ENCODE measurements at regions not wholly inside any gene's neighbourhood (a gene's known extent, or its start where the extent isn't known, plus 50 kb on each side); places are given as distances from the start of the nearest gene placed in this dataset.

DNA sequence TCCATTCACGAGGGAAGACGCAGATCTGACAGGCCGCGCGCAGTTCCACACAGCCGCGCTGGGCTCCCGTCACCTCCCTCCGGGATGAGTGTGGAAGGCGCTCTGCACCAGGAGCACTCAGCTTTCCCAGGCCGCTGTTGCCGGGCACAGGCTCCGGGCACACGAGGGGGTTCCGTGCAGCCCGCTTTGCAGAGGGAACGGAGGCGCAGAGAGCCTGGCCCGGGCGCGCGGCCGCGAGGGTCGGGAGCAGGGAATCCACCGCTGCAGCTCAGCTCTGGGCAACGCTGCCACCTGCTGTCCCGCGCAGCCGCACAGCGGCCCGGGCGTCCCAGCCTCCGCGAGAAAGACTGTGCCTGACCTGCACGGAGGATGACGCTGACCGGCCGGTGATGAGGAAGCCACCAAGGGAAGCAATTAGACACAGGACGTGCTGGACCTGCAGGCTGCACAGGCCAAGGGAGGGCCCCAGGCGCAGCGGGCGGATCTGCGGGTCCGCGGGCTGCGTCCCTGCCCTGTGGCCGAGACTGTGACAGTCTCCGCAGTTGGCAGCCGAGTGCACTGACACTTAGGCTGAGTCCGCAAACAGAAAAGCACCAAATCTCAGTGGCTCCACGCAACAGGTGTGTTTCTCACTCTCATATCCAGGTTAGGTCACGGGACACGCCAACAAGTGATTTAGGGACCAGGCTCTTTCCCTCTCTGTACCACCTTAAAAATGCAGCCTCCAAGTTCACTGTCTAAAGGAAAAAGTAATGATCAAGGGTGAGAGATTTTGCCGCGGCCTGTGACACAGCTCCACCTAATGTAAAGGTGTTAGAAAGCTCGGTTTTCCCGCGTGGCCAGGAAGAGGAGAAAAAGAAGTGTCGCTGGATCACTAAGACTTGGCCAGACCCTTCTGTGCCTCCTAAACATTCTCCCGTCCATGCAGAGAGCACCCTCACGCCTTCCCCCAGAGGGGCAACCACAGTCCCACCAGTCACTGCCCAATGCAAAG is 94.5 kb downstream of the SEC61G start:
- FAIRE-seq (no peak), DNase-seq (ENCODE audit: low read depth in 1 of 2, low spot score in 2 of 2) (peak; percentile 64 to 85)
- Histone ChIP-seq H3K23me2 (ENCODE audit: low read depth, low read length) (peaks cover 9% of the 10 kb centered on the region), H3K27me3 (replicated peaks in 1 of 4; ENCODE audit: control insufficient read depth in 3 of 4, extremely low read depth in 1 of 4, insufficient read depth in 3 of 4, low read length in 3 of 4) (peaks cover 0 to 26% (median 18%) of the 10 kb centered on the region in 4 experiments; a peak in 6 of 7 replicates), H2BK20ac (ENCODE audit: low read length) (no peak overlapping the region; the same call in 1 of the 2 replicates), H3K18ac (ENCODE audit: extremely low read depth, low read length) (peak overlapping the region; percentile 63), H3K56ac (replicated peaks; ENCODE audit: insufficient read length, low read depth, low read length) (no peak overlapping the region), H2BK15ac (ENCODE audit: low read length) (no peak overlapping the region), H3K4me2 (ENCODE audit: insufficient read depth in 1 of 2, low read depth in 2 of 2, low read length in 2 of 2) (peak overlapping the region; percentile 67 to 90), H4K20me1 (replicated peaks in 1 of 2; ENCODE audit: control insufficient read depth in 1 of 2, insufficient read depth in 2 of 2, low read length in 2 of 2) (no peaks in the 10 kb centered on the region), H4K91ac (replicated peaks; ENCODE audit: insufficient read length, low read length) (peak overlapping the region; percentile 32), H3K4me1 (replicated peaks in 1 of 4; ENCODE audit: control insufficient read depth in 3 of 4, insufficient read depth in 4 of 4, low read length in 3 of 4) (peaks cover 2 to 15% (median 7%) of the 10 kb centered on the region in 4 experiments), H4K5ac (ENCODE audit: insufficient read length, low read depth, low read length) (no peak overlapping the region), H3K14ac (ENCODE audit: insufficient read length) (no peak overlapping the region), H3K4me3 (ENCODE audit: extremely low read depth in 1 of 4, insufficient read depth in 2 of 4, low read depth in 3 of 4, low read length in 4 of 4) (peak overlapping the region; percentile 29 to 58 (median 50)), H3K9me3 (ENCODE audit: insufficient read depth in 2 of 2, low read depth in 1 of 2, low read length in 1 of 2) (peaks cover 6 to 14% of the 10 kb centered on the region in 2 experiments; a peak in 2 of 4 replicates), H4K8ac (ENCODE audit: extremely low read depth, insufficient read depth, low read length) (no peak overlapping the region), H3K23ac (ENCODE audit: insufficient read length) (no peak overlapping the region), H2BK120ac (replicated peaks; ENCODE audit: low read depth, low read length) (no peak overlapping the region), H2AFZ (ENCODE audit: low read length) (peak overlapping the region; percentile 73), H3K79me2 (ENCODE audit: control insufficient read depth in 1 of 2, insufficient read depth in 2 of 2, low read length in 2 of 2) (no peaks in the 10 kb centered on the region), H3K4ac (replicated peaks; ENCODE audit: insufficient read length, low read depth, low read length) (no peak overlapping the region), H3K79me1 (ENCODE audit: low read depth, low read length) (no peaks in the 10 kb centered on the region), H2AK5ac (ENCODE audit: low read depth, low read length) (no peak overlapping the region), H3K9ac (replicated peaks in 1 of 4; ENCODE audit: extremely low read depth in 1 of 4, low read depth in 3 of 4, low read length in 3 of 4) (no peak overlapping the region; a peak in 1 of 7 replicates), H2BK12ac (ENCODE audit: low read depth, low read length) (peak overlapping the region; percentile 72; the same call in 1 of the 2 replicates), H3K27ac (ENCODE audit: low read depth, low read length) (no peak overlapping the region), H3K36me3 (ENCODE audit: control insufficient read depth in 2 of 4, insufficient read depth in 4 of 4, low read length in 3 of 4) (no peaks in the 10 kb centered on the region), H2BK5ac (ENCODE audit: low read depth, low read length) (no peak overlapping the region; the same call in 1 of the 2 replicates)
- 9% methylated on average over 56 of the region's 62 CpGs; no CpG with 5 or more reads in 1 of the 2 experiments for WGBS, 2 experiments (ENCODE audit: extremely low coverage in 1 of 2, insufficient coverage in 1 of 2, insufficient read length in 1 of 2, insufficient replicate concordance in 2 of 2, low coverage in 1 of 2, low lambda C conversion rate in 2 of 2, missing lambda C conversion rate in 1 of 2)
- ChIA-PET POLR2A (ENCODE audit: partially characterized antibody) (interaction anchor here (1.3 kb wide), 1 partner anchor 107 kb away, joined by 3 read pairs; no protein-coding TSS in a partner anchor), CTCF (ENCODE audit: partially characterized antibody) (interaction anchor here (1.0 to 1.9 kb wide), 5 partner anchors 12 to 664 kb away, joined by 3 to 7 read pairs (median 3); no protein-coding TSS in a partner anchor)
- TF ChIP-seq RBBP5 (IDR thresholded peaks at IDR 0.05; ENCODE audit: borderline replicate concordance, low read depth, low read length) = peak; percentile 78
- TF ChIP-seq TBP (IDR thresholded peaks at IDR 0.05; ENCODE audit: low read depth, low read length) = peak; percentile 52; the same call in 1 of the 2 replicates
- peak; percentile 47 for TF ChIP-seq NRF1 (IDR thresholded peaks at IDR 0.05; ENCODE audit: low read depth, low read length)
- 0 out of 2 replicates have a peak, but pooled peaks have one; percentile 26 for TF ChIP-seq SUZ12 (IDR thresholded peaks at IDR 0.05; ENCODE audit: low read length)
- peak; percentile 72 for TF ChIP-seq KDM4A (IDR thresholded peaks at IDR 0.05; ENCODE audit: low read depth, low read length, severe bottlenecking)
- TF ChIP-seq, protein P1, sequence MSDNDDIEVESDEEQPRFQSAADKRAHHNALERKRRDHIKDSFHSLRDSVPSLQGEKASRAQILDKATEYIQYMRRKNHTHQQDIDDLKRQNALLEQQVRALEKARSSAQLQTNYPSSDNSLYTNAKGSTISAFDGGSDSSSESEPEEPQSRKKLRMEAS (IDR thresholded peaks at IDR 0.05) = peak; percentile 66; the same call in 1 of the 2 replicates
- TF ChIP-seq, protein P2, sequence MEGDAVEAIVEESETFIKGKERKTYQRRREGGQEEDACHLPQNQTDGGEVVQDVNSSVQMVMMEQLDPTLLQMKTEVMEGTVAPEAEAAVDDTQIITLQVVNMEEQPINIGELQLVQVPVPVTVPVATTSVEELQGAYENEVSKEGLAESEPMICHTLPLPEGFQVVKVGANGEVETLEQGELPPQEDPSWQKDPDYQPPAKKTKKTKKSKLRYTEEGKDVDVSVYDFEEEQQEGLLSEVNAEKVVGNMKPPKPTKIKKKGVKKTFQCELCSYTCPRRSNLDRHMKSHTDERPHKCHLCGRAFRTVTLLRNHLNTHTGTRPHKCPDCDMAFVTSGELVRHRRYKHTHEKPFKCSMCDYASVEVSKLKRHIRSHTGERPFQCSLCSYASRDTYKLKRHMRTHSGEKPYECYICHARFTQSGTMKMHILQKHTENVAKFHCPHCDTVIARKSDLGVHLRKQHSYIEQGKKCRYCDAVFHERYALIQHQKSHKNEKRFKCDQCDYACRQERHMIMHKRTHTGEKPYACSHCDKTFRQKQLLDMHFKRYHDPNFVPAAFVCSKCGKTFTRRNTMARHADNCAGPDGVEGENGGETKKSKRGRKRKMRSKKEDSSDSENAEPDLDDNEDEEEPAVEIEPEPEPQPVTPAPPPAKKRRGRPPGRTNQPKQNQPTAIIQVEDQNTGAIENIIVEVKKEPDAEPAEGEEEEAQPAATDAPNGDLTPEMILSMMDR (IDR thresholded peaks at IDR 0.05; ENCODE audit: control extremely low read depth in 1 of 3, insufficient read depth in 1 of 3, low read depth in 1 of 3, low read length in 3 of 3) = peak; percentile 58 to 74 (median 72)
